Motor neuron (in vitro differentiated cells): ENCODE measurements at regions not wholly inside any gene's neighbourhood (a gene's known extent, or its start where the extent isn't known, plus 50 kb on each side); places are given as distances from the start of the nearest gene placed in this dataset.
"Not testable (repeated sequence)": the region's sequence is repeated elsewhere in the genome, so short reads cannot be mapped to it uniquely, and the experiment has no call there.

Experiments
- ATAC-seq, 8 experiments: fragments of 200-7000 bp; cut with Tn5 transposase; replicated peaks in 6 of 8; 2 replicates each; pipeline ENCODE4 v1.8.0; 2021; ENCODE audit warnings: mild to moderate bottlenecking in 8 of 8, moderate library complexity in 8 of 8
- H3K27ac ChIP-seq, 2 donors: fragments of 250-450 bp; sonication (Bioruptor Pico); 2 replicates each; pipeline ENCODE4 v1.9.0; 2021; ENCODE audit warnings: antibody characterized with exemption in 2 of 2, mild to moderate bottlenecking in 2 of 2, moderate library complexity in 1 of 2
- H3K4me1 ChIP-seq, 2 donors: fragments of 250-450 bp; sonication (Bioruptor Pico); replicated peaks in 1 of 2; 2 replicates each; pipeline ENCODE4 v1.6.1; 2021; ENCODE audit warnings: antibody characterized with exemption in 2 of 2, mild to moderate bottlenecking in 2 of 2, moderate library complexity in 1 of 2
- H3K4me3 ChIP-seq, 5 donors: fragments of 250-450 bp; sonication (Bioruptor Pico); 2 replicates each; pipeline ENCODE4 v1.9.0; 2021; ENCODE audit warnings: antibody characterized with exemption in 5 of 5, mild to moderate bottlenecking in 5 of 5, moderate library complexity in 4 of 5
- WGBS, 10 experiments: fragments of 450-650 bp; shearing (Covaris generic); methylation state at CpG; one replicate each; pipeline ENCODE4 v1.0.0; 2022; 5-methylcytosine and 5-hydroxymethylcytosine counted together
- in situ Hi-C, 9 experiments: fragments of 400-800 bp; cut with MboI; loops; one replicate each; pipeline ENCODE4 v1.15.0; 2021; ENCODE audit warnings: low sequenced_read_pairs in 9 of 9, low pct_unique_long_range_greater_than_20kb in 2 of 9; ENCODE audit not compliant: unreplicated experiment in 9 of 9

- WGBS, 10 experiments: 60 to 100% (median 86%) methylated on average over 1 of the region's 2 CpGs; no CpG with 5 or more reads in 5 of the 10 experiments
- ATAC-seq, H3K4me1 ChIP-seq, in situ Hi-C loops, H3K4me3 ChIP-seq, H3K27ac ChIP-seq: not testable (repeated sequence)
Observed at GRCh38 chr5:62252519-62252918, 53.5 kb upstream of the KIF2A start.

DNA sequence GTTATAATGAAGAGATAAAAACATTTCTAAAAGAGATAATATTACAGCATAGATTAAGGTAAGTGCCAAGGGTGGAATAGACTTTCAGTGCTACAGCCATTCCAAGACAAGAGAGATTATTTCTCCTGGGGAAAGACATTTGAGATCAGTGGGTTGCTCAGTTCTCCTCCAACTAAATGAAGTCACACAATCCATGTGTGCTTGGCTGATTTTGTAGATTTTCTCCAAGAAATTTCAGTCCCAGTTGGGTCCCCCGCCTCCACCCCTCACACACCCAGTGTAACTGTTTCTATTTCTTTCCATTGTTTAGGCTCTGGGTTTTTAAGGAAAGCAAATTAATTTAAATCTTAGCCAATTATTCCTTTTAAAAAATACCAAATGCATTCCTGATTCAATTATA, 50.5 kb upstream of the KIF2A start:
- H3K4me3 ChIP-seq, ATAC-seq, in situ Hi-C loops, H3K4me1 ChIP-seq, H3K27ac ChIP-seq: not testable (repeated sequence)
- WGBS, 10 experiments: 56 to 71% methylated on average over 1 of the region's 1 CpG; no CpG with 5 or more reads in 8 of the 10 experiments

GRCh38 chr5:62256161-62257019, 49.6 kb upstream of the KIF2A start:
- in situ Hi-C loops: no loop called here
- peak; percentile 56 to 99 (median 80) for ATAC-seq
- WGBS, 10 experiments: 20 to 93% (median 57%) methylated on average over 1 to 7 of the region's 8 CpGs

More at GRCh38 chr5:62256161-62257019, 49.6 kb upstream of the KIF2A start:
- Histone ChIP-seq H3K4me1 (peaks cover 4 to 9% of the 10 kb centered on the region in 2 donors), H3K4me3 (no peak overlapping the region), H3K27ac (peak overlapping the region in 1 of 2 donors; percentile 53)
